B cell (primary cell): ENCODE measurements at regions not wholly inside any gene's neighbourhood (a gene's known extent, or its start where the extent isn't known, plus 50 kb on each side); places are given as distances from the start of the nearest gene placed in this dataset.

Source experiments
- CTCF ChIP-seq: fragments of 200-600 bp; IDR thresholded peaks from one replicate; pipeline ENCODE4 v1.8.0; 2022; ENCODE audit warnings: antibody characterized with exemption, mild to moderate bottlenecking
- EZH2 ChIP-seq: IDR thresholded peaks from 2 replicates; pipeline ENCODE4 v1.6.1; 2012; ENCODE audit warnings: borderline replicate concordance, low read depth, mild to moderate bottlenecking, moderate library complexity, low read length; ENCODE audit not compliant: insufficient read depth, poor library complexity, severe bottlenecking

- TF ChIP-seq EZH2 (no peak), CTCF (no peak)
Observed at GRCh38 chr3:147838652-147839051, 429.5 kb downstream of the ZIC1 start.
